Right lobe of liver (tissue), 6 donors: ENCODE measurements at regions not wholly inside any gene's neighbourhood (a gene's known extent, or its start where the extent isn't known, plus 50 kb on each side); places are given as distances from the start of the nearest gene placed in this dataset.

Experiments used
- ATAC-seq, 4 donors: fragments of 200-7000 bp; cut with Tn5 transposase; one replicate each; pipeline ENCODE4 v1.9.1; 2020; ENCODE audit warnings: mild to moderate bottlenecking in 4 of 4, moderate library complexity in 4 of 4
- DNase-seq, 3 donors: peaks; one replicate each; pipeline ENCODE4 v3.0.0-alpha.2; 2020
- H3K27ac ChIP-seq, 3 donors: fragments of 200-600 bp; one replicate each; pipeline ENCODE4 v1.8.0; 2022
- H3K27me3 ChIP-seq, 2 donors: fragments of 200-600 bp; one replicate each; pipeline ENCODE4 v1.8.0; 2022
- H3K36me3 ChIP-seq, 4 donors: fragments of 200-600 bp; sonication (generic) in 1 of 4; one replicate each; pipeline versions ENCODE4 v1.5.1 to v1.8.0; 2017 to 2022; ENCODE audit warnings: control low read depth in 1 of 4
- H3K4me1 ChIP-seq, 4 donors: fragments of 200-600 bp; sonication (generic) in 1 of 4; one replicate each; pipeline versions ENCODE4 v1.5.1 to v1.8.0; 2017 to 2022; ENCODE audit warnings: control low read depth in 1 of 4
- H3K4me3 ChIP-seq, 3 donors: fragments of 200-600 bp; one replicate each; pipeline ENCODE4 v1.8.0; 2022
- H3K9me3 ChIP-seq, 4 donors: fragments of 200-600 bp; sonication (generic) in 1 of 4; one replicate each; pipeline versions ENCODE4 v1.5.1 to v1.8.0; 2017 to 2022; ENCODE audit warnings: control low read depth in 1 of 4
- POLR2A ChIP-seq: fragments of 450-650 bp; IDR thresholded peaks from one replicate; pipeline ENCODE4 v1.6.1; 2017; ENCODE audit warnings: antibody characterized with exemption, mild to moderate bottlenecking
- WGBS: methylation state at CpG from one replicate; pipeline ENCODE4 v1.1.6; 2018; ENCODE audit warnings: low coverage, low lambda C conversion rate; ENCODE audit not compliant: insufficient coverage; ENCODE audit errors: missing lambda C conversion rate; 5-methylcytosine and 5-hydroxymethylcytosine counted together
- intact Hi-C, 2 donors: fragments of 100-400 bp; cut with DNase I; formaldehyde crosslinking; loops; one replicate each; pipeline versions ENCODE4 v1.11.2 to v1.14.1; 2022
- TF ChIP-seq, protein P1 (sequence below), 4 donors: fragments of 200-600 bp in 3 of 4; fragments of 450-650 bp in 1 of 4; IDR thresholded peaks; one replicate each; pipeline versions ENCODE4 v1.5.1 to v1.8.0; 2016 to 2022; ENCODE audit warnings: antibody characterized with exemption in 4 of 4, mild to moderate bottlenecking in 2 of 4
- donor health status: DM: no; HTN: yes; CAD: no.
- donor health status: DM: no; HTN: no; CAD: no.
- donor health status: DM: no; HTN: no; CAD: no.
- donor health status: DM: no; HTN: yes; CAD: no.
- donor health status: DM: no; HTN: yes; CAD: no.

DNA sequence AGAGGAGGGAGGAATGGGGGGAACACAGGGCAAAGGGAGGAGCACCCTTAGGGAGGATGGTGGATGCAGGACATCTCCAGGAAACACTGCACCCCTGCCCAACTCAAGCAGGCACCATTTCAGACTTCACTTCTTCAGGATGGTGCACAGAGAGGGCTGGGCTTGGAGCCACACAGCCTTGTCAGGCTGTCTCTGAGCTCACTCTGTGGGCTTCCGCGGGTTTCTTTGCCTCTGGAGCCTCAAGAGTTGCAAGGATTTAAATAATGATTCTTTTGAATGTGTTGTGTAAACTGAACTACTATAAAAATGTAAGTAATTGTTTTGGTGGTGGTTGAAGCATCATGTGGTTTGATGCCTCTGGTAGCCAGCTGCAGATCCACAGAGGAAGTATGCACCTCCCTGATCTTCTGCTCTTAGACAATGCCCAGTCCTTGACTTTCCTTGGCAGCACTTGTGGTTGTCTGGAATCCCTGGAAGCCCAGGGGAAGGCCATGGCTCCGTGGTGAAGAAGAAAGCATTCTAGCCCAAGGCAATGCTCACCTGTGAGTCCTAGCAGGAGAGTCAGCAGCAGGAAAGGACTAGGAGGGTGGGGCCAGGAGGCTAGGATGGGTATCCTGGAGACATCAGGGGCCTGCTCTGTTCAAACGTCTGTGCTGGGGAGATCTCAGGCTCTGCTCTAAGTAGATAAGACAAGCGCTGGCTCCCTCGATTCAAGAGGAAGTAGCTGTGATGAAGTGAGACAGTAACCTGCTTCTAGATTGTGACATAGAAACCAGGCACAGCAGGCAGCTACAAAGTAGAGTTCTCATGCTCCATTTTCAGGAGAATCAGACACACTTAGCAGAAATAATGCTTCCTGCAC lies 50.2 kb upstream of the SIRPG start:
- 46% methylated on average over 5 of the region's 6 CpGs for WGBS
- Histone ChIP-seq H3K27me3 (no peaks in the 10 kb centered on the region), H3K4me3 (no peak overlapping the region), H3K9me3 (no peaks in the 10 kb centered on the region), H3K36me3 (no peaks in the 10 kb centered on the region), H3K27ac (no peak overlapping the region), H3K4me1 (no peaks in the 10 kb centered on the region)
- no peak for ATAC-seq
- TF ChIP-seq, protein P1, sequence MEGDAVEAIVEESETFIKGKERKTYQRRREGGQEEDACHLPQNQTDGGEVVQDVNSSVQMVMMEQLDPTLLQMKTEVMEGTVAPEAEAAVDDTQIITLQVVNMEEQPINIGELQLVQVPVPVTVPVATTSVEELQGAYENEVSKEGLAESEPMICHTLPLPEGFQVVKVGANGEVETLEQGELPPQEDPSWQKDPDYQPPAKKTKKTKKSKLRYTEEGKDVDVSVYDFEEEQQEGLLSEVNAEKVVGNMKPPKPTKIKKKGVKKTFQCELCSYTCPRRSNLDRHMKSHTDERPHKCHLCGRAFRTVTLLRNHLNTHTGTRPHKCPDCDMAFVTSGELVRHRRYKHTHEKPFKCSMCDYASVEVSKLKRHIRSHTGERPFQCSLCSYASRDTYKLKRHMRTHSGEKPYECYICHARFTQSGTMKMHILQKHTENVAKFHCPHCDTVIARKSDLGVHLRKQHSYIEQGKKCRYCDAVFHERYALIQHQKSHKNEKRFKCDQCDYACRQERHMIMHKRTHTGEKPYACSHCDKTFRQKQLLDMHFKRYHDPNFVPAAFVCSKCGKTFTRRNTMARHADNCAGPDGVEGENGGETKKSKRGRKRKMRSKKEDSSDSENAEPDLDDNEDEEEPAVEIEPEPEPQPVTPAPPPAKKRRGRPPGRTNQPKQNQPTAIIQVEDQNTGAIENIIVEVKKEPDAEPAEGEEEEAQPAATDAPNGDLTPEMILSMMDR (IDR thresholded peaks at IDR 0.05), result no peak
- no peak for TF ChIP-seq POLR2A
- intact Hi-C loops, result no loop called here
- no peak for DNase-seq
